ENCODE measurements at regions not wholly inside any gene's neighbourhood (a gene's known extent, or its start where the extent isn't known, plus 50 kb on each side); places are given as distances from the start of the nearest gene placed in this dataset.
A peak's percentile ranks its signal among the peaks of the same experiment; 100 is the strongest.

DNA sequence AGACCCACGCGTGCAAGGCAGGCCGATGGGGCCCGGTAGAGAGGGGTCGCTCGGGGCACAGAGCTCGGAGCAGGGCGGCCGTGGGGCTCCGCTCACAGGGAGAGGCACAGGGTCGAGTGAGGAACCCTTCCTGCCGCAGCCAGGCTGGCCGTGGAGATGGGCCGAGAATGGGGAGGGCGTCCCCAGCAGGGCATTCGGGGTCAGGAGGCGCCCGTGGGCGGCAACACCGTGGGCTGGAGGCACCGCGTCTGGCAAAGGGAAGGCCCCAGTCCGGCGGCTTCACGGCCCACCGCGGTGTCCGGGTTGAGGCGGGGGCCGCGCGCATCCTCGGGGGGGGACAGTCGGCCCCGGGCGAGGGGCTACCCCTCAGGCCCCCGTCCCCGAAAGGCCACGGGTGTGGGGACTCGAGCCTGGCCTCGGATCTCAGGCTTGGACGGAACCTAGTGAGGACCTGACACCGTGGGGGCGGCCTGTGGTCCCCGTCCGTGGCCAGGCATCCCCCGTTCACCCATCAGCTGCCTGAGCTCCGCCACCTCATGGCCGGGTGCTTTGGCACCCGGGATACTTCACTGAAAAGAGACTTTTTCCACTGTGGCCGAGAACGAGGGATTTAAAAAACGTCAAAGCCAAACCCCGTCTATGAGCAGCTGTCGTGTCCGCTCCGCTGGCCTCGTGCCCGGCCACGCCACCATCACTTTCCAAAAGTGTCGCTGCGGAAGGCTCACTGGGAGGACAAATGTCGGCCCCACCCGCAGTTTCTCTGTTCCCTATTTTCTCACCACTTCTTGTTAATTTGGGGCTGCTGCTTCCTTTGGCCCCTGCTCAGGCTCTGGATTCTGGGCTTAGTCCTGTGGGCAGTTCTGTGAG lies 73.6 kb downstream of the METRNL start:
- TF ChIP-seq, protein P1, sequence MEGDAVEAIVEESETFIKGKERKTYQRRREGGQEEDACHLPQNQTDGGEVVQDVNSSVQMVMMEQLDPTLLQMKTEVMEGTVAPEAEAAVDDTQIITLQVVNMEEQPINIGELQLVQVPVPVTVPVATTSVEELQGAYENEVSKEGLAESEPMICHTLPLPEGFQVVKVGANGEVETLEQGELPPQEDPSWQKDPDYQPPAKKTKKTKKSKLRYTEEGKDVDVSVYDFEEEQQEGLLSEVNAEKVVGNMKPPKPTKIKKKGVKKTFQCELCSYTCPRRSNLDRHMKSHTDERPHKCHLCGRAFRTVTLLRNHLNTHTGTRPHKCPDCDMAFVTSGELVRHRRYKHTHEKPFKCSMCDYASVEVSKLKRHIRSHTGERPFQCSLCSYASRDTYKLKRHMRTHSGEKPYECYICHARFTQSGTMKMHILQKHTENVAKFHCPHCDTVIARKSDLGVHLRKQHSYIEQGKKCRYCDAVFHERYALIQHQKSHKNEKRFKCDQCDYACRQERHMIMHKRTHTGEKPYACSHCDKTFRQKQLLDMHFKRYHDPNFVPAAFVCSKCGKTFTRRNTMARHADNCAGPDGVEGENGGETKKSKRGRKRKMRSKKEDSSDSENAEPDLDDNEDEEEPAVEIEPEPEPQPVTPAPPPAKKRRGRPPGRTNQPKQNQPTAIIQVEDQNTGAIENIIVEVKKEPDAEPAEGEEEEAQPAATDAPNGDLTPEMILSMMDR (IDR thresholded peaks at IDR 0.05) = no peak
- DNase-seq (ENCODE audit: low spot score) (no peak), ATAC-seq (ENCODE audit: low FRiP score) (no peak)

DNA sequence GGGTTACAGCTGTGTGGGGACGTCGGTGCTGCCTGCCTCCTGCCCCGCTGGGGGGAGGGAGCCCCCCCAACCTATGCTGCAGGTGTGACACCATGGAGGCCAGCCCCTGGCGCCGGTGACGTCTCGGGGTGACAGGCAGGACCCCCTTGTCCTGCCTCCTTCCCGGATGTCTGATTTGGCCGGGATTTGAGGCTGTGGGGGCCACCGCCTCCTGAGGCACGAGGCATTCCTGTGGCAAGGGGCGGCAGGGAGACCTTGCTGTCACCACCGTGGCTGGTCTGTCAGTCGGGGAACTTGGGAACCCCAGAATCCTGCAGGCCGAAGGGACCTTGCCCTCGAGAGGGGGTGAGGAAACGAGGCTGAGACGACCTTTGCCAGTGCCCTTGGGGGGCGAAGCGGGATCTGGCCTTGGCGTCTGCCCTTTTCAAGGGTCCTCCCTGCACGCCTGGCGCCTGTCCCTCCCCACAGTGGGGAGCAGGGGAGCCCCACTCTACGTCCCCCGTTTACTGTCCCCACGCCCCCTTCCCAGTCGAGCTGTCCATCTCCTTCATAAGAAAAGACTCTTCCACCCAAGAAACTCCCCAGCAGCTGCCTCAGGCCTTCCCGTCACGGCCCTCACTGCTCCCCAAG lies 74.4 kb downstream of the METRNL start:
- no peak for ATAC-seq (ENCODE audit: low FRiP score)

DNA sequence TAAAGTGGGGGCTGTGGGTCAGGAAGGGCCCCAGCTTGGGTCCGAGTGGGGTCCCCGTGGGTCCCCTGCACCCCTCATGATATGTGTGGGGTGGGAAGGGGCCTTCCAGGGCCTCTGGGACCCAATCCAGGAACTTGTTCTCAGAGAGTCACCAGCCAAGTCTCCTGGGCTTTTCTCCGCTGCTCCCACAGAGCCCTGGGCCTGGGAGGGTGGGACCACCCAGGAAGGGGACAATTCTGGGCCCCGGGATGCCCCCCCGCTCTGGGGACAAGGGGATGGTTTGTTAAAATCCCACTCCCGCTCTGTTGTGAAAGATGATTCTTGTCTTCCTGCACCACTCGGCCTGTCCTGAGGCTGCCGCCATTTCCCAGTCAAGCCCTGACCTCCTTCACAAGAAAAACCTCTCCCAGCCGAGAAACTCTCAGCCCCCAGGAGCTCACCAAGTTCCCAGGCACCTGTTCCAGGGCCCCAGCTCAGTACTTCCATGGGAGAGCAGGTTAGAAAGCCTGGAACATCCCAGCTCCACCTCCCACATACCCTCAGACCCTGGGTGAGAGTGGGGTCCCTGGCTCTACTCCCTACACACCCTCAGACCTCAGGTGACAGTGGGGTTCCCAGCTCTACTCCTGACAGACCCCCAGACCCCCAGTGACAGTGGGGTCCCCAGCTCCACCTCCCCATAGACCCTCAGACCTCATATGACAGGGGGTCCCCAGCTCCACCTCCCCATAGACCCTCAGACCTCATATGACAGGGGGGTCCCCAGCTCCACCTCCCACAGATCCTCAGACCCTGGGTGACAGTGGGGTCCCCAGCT lies 75.1 kb downstream of the METRNL start:
- TF ChIP-seq, protein P1 (IDR thresholded peaks at IDR 0.05) = no peak
- ATAC-seq (ENCODE audit: low FRiP score) (no peak), DNase-seq (ENCODE audit: low spot score) (no peak)

More for the DNA sequence above, 74.4 kb downstream of the METRNL start:
- TF ChIP-seq, protein P1 (IDR thresholded peaks at IDR 0.05) = no peak
- no peak for DNase-seq (ENCODE audit: low spot score)

DNA sequence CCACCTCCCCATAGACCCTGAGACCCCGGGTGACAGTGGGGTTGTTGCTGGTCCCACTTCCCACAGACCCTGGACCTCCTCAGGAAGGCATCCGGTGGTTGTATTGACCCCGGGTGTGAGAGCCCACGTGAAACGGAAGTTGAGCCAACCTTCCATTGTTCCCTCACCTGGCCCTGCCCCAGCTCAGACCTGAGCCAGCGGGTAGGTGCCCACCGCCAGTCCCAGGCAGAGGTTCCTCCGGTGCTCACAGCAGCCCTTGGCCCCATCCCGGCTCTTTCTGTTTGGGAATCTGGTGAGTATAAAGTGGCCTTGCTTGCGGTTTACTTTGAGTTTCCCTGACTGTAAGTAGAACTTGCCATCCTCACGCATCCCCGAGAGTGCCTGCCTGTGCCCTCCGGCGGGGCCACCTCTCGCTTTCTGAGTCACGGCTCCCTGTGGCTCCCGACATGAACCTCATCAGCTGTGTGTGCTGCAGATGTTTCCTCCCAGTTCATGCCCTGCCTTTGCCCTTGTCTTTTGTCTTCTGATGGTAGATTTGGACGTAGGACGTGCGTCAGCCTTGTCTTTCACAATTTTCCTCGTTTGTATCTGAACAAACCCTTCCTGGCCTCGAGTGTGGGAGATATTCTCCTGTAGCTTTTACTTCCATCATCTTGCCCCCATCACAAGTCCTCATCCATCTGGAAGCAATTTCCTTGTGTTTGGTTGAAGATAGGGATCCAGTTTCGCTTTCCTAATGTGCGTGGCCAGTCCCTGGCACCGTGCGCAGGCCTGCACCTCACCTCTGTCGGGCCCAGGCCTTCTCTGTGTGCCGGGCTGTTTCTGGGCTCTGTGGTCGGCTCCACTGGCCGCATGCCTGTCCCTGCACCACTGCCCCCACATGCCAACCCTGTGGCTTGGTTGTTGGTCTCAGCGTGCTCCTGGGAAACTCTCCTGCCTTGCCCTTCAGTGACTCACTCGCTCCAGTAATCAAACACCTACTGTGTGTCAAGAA lies 76.0 kb downstream of the METRNL start:
- TF ChIP-seq, protein P1 (IDR thresholded peaks at IDR 0.05) = no peak
- DNase-seq (ENCODE audit: low spot score) (peak; percentile 42), ATAC-seq (ENCODE audit: low FRiP score) (no peak)

DNA sequence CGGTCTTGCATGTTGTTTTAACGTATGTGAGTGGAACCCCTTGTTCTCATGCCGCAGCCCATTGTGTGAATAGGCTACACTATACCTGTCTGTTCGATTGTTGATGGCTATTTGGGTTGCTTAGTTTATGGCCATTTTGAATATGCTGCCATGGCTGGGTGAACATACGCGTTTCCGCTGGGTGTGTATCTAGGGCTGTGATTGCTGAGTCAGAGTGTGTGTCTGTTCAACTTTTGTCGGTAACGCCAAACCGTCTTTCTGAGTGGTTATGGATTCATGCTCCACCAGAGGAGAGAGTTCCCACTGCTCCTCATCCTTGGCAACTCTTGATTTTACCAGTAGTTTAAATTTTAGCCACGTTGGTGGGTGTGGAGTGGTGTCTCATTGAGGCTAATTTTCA lies 77.0 kb downstream of the METRNL start:
- DNase-seq (ENCODE audit: low spot score) (no peak), ATAC-seq (ENCODE audit: low FRiP score) (no peak)
- TF ChIP-seq, protein P1 (IDR thresholded peaks at IDR 0.05) = no peak
